NCI-H187 treated with DMSO at 0.1 percent for 48 hours (cell line): ENCODE measurements at regions not wholly inside any gene's neighbourhood (a gene's known extent, or its start where the extent isn't known, plus 50 kb on each side); places are given as distances from the start of the nearest gene placed in this dataset.

ENCODE experiments used
- DNase-seq: peaks from one replicate; lab custom pipeline; 2025; lab: John Stamatoyannopoulos, UW

DNA sequence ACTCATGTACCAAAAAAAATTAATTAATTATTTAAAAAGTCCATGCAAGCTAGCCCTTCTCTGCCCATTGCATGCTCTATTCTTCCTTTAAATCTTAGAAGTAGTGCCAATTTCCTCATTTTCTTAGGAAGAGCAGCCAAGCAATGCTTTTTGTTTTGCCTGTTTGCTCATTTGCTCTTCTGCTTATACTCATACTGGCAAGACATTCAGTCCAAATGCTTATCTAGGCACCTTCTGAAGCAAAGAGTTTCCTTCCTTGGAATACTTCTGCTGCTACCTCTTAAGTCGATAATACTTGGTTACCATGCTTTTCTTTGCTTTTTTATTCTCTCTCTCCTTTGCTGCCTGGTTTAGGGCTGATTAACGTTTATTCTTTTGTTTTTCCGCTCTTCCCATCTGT is 1318.3 kb downstream of the AACS start:
- DNase-seq: no peak

DNA sequence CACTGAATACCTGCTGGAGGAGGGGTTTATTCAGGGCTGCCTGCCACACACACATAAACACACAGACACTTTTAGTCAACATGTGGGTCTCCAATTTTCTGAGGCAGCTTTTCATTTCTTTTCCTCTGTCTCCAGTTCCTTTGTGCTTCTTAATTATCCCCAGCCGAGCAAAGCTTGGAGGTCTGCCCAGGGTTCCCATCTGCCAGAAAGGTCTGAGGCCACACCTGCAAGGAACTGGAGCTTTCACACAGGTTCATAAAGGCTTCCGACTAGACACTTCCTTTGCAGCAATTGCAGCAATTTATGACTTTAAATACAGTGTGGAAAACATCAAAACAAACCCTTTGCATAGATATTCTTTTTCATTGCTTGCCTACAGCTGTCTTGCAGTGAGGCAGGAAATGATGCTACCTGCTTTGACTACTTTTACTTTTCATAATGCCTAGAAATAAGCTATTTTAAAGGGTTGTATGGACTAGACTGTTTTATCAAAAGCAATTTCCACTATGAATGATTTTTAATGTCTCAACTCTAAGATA is 1318.9 kb downstream of the AACS start:
- no peak for DNase-seq

DNA sequence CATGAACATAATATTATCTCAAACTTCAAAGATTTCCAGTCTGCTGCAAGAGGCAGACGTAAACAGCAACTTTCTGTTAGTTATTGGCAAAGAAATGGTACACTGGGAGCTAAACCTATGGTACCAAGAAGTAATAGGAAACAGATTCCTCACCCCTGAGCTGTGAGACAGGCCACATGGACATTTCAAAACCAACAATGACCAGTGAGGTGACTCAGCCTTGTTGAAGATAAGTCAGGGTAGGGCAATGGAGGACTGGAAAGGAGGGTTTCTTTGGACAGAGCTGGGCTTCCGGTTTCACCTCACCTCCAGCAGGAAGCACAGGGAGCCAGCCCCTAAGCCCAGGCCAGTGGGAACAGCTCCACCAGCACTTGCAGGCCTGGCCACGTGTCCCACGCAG is 1320.5 kb downstream of the AACS start:
- DNase-seq: no peak

DNA sequence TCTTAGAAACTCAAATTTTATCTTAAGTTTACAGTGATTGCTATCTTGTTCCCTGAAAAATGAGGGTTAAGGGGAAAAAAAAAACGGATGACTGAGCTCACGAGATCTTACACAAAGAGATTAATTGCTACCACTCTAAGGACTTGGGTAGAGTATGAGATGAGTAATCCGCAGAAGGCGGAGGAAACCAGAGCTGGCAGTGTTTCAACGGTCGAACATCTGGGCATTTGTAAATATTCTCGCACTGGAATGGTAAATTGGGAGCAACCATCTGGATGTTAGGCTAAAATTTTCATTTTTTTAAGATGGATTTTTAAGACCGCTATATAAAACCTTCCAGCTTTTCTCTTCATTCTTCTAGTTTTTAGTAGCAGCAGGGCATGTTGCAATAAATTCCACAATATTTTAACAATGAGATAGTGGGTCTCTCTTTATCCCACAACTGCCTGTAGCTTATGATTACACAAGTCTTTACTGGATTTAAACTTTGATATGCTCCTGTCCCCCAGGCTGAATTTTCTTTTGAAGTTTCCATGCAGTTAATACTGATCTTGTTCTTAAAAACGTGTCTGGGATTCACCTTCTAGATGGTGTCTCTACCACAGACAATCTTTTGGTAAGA is 1324.1 kb downstream of the AACS start:
- DNase-seq: no peak

DNA sequence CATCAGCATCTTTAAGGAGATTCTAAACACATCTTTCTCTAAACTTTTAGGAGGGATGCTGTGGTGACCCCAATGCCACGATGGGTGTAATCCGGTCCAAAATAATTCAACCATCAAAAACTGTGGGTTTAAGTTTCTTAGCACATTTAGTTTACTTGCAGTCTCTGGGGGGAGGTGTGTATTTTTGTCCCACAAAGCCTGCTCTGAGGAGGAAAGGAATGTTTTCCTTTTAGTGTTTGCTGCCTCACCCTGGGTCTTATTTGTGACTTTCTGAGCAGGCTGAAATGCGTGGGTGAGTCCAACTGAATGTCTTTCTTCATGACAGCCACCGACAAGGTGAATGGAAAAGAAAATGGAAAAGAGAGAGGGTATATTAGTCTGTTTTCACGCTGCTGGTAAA is 1324.7 kb downstream of the AACS start:
- DNase-seq: no peak

DNA sequence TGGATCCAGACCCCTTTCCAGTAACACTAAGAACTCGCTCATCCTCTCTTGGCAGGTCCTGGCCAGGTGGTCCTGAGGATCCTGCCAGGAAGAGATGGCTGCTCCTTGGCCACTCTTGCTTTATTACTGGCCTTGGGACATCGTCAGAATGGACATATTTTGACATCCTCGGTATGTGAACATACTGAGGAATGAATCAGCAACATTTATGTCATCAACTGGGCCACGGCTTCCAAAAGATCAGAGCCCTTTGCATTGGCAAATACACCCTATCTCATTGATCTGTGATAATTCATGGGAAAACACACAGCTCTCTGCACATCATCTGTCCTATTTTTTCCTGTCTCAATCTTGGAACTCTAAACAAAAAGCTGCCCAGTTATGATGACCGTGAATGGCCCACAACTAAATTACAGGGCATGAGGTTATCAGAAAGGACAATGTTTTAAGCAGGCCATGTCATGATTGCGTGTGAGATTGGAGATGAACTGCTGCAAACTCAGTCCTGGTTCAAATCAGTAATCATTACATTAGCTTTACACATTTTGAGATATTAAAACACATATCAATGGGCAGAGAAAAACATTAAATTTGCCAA is 1325.8 kb downstream of the AACS start:
- no peak for DNase-seq

DNA sequence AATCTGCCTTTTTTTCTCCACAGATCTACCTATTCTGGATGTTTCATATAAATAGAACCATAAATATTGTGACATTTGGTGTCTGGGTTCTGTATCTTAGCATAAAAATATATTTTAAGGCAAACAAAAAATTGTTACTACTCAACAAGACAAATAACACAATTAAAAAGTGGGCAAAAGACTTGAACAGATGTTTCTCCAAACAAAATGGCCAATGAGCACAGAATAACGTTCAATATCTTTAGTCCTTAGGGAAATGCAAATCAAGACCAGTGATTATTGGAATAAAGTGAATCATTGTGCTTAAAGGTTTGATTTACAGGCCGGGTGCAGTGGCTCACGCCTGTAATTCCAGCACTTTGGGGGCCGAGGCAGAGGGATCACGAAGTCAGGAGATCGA is 1331.3 kb downstream of the AACS start:
- no peak for DNase-seq

DNA sequence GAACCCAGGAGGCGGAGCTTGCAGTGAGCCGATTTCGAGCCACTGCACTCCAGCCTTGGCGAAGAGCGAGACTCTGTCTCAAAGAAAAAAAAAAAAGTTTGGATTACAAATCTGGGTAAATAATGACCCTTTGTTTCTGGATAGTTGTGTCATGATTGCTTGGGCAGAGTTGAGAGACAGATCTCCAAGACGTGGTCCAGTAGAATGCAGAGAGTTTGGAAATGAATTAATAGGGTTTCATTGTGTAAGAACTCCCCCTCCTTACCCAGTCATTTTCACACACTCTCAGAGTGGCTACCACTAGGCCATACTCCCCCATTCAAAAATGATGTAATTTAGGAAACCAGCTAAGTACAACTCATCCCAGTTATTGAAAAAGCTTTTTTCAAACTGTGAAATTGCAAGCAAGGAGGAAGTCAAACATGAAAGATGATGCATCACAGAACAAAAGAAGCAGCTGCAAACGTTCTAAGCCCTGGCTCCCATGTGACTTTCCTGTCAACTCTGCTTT is 1331.9 kb downstream of the AACS start:
- no peak for DNase-seq

DNA sequence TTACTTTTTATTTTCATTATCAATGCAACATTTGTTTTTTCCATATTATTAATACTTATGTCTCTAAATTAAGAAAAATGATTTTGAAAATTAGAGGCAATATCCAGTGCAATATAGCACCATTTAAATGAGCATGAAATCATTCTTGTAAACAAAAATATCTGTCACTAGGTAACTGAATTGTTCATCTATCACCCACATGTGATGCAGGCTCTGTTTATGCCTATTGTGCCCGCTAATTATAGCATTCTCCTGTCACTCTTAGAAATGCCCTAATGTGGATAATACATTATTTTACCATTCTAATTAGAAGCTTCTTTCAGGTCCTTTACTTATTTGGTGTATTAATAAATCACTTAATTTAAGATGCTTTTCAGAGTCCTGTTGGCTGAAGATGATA is 1332.4 kb downstream of the AACS start:
- no peak for DNase-seq

DNA sequence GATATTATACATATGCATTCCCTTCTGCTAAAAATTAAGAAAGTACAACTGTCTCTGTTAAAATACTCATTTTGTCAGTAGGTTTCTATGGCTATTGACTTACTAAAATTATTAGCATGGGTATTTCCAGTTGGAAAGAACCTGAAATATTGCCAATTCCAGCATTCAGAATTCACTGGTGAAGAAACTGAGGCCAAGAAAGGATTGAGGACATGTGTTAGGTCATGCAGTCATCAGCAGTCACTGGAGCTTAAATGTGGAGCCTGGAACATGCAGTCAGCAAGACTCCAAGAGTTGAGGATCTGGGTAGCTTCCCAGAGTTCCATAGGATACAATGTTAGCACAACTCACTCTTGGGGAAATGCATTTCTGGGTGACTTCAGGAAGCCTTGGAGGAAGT is 1335.6 kb downstream of the AACS start:
- DNase-seq: no peak

DNA sequence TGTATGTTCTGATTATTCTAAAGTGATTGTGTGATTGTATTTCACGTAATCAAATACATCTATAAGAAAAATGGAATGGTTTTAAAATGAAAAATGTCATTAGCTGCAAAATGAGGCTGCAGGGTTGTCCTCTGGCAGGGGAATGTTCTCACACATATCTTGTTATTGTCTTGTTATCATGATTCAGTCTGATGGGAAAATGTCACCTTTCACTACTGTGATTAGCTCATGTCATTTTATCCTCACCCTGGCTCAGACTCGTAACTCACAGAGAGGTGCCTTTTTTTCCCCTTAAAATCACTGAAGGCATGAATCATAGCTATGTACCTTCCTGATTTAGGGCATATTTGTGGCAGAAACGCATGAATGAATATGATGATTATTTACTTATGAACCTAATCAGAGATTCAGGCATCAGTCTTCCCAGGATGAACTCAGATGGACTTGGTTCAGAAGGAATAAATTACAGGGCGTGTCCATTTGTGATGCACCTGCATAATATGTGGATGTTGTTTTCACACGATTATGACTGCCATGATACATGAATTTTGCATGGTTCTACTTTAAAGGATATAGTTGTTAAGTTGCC is 1339.2 kb downstream of the AACS start:
- DNase-seq: no peak

DNA sequence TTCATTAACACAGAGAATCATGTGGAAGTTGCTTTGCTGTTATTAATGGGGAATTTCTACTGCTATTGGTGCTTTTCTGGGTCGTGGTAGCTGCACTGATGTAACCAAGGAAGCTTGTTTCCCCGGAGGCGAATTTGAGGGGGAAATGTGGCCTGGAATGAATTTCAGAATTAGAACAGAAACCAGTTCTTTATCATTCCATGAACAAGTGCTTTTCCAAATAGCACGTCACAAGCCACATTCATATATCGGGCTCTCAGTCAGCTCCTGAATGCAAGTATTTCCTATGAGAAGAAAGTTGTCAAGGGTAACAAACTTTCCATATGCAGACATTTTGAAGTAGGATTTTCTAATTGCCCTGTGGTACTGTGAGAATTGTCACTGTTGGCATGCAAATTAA is 1353.2 kb downstream of the AACS start:
- DNase-seq: no peak

DNA sequence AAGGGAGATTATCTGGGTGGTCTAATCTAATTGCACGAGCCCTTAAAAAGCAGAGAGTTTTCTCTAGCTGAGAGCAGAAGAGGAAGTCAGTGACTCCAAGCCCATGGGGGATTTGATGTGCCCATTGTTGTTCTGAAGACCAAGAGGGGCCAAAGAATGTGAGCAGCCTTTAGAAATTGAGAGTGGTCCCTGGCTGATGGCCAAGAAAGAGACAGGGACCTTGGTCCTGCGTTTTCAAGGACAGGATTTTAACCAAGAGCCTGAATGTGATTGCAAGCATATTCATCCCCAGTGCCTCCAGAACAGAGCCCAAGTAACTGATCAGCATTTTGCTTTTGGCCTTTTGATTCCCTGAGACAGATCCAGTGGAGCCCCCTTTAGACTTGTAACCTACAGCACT is 1353.9 kb downstream of the AACS start:
- no peak for DNase-seq

DNA sequence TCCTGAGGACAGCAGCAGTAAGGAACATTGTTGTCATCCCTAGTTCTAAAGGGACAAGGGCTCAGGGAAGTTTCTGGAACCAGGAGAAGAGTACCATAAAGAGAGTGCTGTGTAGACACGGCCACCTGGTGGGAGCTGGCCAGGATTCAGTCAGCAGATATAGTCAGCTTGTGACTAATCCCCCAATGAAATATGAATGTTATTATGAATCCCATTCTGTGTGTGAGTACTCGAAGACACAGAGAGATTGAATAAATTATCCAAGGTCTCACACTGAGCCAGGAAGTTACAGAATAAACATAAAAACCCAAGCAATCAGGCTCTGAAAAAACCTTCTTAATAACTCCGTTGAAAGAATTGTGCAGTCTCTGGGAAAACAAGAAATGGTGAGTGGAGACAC is 1359.5 kb downstream of the AACS start:
- DNase-seq: no peak

DNA sequence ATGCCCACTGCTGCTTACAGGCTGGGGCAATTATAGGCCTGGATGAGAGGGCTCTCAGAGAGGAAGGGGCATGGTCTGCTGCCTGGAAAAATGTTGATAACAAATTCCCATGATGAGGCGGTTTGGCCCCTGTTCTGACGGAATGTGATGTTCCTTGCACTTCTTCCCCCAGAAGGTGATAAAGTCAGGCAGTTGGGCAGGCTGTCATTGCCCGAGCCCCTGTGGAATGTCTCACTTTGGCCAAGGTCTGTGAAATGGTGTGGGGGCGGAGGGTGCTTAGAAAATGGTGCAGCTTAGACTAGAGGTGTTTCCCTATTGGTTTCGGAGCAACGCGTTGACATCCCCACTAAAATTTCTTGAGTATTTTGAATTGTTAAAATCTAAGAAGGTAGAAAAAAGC is 1360.0 kb downstream of the AACS start:
- DNase-seq: no peak

DNA sequence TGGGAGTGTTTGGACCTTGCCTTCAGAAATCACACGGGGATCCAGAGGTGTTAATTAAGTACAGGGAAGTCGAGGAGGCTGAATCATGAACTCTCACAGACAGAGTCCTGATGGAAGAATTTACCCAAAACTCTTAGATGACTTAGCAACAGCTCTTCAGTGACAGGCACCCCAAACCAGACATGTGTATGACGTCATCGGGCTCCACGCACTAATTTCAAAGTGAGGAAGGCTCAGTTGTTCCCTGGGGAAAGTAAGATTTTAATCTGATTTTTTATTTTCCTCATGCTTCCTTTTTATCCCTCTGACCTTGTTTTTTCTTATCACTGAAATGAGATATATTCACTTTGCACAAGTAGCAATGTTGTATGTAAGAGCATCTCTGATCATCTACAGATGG is 1363.5 kb downstream of the AACS start:
- DNase-seq: no peak

DNA sequence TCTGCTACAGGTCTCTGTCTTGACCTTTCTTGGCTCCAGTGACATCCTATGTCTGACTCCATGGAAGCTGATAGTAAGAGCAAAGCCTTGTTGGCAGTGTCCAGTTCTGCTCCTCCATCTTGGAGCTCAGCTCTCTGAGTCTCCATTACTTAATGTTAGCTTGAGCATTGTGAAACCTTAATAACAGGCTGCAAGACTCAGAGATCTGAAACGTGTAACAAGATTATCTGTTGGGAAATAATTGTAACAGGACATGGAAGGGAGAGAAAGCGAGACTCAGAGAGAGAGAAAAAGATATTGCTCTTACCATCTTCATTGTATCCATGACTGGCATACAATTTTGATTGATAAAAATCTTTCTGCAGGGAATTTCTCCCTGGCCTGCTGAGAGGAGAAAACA is 1365.7 kb downstream of the AACS start:
- DNase-seq: no peak

DNA sequence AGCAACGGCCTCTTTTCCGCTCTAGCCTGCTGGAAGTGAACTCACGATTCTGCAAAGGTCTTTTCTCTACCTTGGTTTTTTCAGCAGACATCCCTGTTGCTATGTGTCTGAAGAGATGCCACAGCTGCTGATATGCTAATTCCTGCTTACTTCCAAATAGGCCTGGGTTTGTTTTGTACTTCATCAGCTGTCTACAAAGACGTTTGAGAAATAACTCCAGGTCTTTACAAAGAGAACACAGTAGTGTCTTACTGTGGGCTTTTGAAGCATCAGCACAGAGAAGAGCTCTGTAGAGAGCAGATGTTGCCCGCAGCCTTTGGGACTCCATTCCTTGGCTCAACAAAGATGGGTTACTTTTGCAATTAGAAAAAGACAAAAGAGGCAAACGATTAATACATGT is 1366.5 kb downstream of the AACS start:
- no peak for DNase-seq

DNA sequence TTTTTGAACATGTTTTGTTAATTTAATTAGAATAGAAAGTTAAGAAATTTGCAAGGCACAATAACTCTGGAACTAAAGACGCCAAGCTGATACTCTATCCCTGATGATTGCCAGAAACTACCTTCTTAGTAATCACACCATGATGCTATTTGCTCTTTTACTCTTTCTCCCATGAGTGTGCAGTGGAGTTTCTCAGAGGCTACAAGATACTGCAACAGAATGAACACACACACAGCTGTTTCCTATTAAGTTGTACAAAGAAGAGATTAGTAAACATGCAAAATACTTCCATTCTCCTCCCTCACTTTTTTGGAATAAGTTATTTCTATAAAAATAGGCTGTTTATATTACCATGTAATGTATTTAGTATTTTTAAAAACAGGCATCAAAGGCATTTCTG is 1367.5 kb downstream of the AACS start:
- DNase-seq: no peak

DNA sequence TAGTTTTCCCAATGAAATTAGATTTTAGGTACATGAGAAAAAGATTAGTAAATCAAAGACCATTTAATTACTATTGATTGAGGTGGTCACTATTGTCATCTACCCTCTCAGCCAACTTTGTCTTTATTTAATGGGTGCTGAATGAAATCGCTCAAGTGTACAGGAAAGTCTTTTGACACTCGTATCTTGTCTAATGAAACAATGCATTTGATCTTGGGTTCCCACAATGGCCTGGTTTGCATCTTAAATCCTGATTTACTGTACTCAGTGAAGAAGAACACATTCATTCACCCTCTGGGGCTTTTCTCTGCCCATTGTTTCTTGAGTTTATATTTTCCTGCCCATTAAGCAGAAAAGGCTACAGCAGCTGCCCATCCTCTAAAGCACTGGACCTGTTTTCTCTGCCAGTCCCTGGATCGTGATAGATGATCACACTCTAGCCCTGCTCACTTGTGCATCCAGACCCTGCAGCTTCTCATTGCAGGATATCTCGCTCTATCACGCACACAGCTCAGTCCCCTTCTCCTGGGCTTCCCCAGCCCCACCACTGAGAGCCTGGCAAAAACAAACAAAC is 1369.3 kb downstream of the AACS start:
- no peak for DNase-seq

DNA sequence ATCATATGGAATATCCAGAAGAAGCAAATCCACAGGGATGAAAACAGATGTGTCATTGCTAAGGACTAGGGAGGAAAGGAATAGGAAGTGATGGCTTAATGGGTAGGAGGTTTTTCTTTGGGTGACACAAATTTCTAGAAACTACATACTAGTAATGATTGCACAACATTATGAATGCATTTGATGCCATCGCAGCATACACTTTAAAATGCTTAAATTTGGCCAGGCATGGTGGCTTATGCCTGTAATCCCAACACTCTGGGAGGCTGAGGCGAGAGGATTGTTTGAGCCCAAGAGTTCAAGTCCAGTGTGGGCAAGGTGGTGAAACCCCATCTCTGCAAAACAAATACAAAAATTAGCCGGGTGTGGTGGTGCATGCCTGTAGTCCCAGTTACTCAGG is 1370.8 kb downstream of the AACS start:
- no peak for DNase-seq

DNA sequence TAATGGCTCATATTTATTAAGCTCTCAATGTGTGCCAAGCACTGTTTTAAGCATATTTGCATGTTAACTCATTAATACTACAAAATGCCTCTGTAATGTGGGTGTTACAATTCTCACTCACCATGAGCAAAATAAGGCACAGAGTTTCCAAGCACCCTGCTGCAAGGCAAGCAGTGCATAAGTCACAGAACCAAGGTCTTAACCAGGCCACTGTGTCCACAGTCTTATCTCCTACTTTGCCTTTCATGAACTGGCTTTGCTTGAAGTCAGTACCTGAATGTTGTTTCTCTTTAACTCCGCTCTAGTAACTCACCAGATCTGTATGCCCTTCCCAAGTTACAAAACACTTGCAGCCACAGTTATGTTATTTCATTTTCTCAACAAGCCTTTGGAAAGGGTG is 1372.7 kb downstream of the AACS start:
- no peak for DNase-seq

DNA sequence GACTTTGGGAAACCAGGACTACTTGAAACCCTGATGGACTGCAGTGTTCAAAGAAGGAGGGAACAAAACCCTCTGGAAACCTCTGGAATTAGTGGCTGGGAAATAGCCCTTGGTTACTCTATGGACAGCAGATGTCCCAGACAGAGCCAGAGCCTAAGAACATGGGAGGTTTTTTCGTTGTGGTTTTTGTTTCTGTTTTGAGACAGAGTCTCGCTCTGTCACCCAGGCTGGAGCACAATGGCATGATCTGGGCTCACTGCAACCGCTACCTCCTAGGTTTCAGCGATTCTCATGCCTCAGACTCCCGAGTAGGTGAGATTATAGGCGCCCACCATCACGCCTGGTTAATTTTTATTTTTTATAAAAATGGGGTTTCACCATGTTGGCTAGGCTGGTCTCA is 1378.7 kb downstream of the AACS start:
- no peak for DNase-seq
